Fibroblast of the aortic adventitia (primary cell): ENCODE measurements at regions not wholly inside any gene's neighbourhood (a gene's known extent, or its start where the extent isn't known, plus 50 kb on each side); places are given as distances from the start of the nearest gene placed in this dataset.

Experiments used
- DNase-seq: peaks from one replicate; pipeline ENCODE4 v3.0.0-alpha.2; 2010; ENCODE audit warnings: low read depth
- H3K4me3 ChIP-seq: 2 replicates; pipeline ENCODE4 v1.5.1; 2011; ENCODE audit warnings: low read depth, mild to moderate bottlenecking, control low read depth, low read length, moderate library complexity
- CTCF ChIP-seq: IDR thresholded peaks from 2 replicates; pipeline ENCODE4 v1.5.1; 2011; ENCODE audit warnings: mild to moderate bottlenecking, low read length, control low read depth, inconsistent platforms; ENCODE audit not compliant: insufficient read depth

DNA sequence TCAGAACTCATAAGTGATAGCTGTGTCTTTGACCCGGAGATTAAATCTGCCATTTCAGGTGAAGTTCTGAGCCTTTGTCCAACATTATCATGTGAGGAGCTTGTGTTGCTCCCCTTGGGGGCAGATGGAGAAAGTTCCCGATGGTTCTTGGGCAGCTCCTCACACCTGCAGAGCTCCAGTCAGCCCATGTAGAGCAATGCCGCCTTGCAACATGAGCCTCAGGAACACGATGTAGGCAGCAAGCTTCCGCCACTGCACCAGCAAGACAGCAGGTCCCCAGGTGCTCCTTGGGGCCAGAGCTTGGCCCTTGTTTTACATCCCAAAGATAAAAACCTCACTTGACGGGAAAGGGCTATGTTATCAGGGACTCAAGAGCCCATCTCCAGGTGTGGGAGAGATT, 292.7 kb downstream of the IRX1 start:
- H3K4me3 ChIP-seq = no peak overlapping the region
- TF ChIP-seq CTCF = no peak
- no peak for DNase-seq

GRCh38 chr5:3889412-3890142, 293.9 kb downstream of the IRX1 start:
- DNase-seq = no peak
- no peak for TF ChIP-seq CTCF

GRCh38 chr5:3891113-3891512, 295.5 kb downstream of the IRX1 start:
- TF ChIP-seq CTCF = no peak
- DNase-seq = no peak
- no peak overlapping the region for H3K4me3 ChIP-seq

More at GRCh38 chr5:3889412-3890142, 293.9 kb downstream of the IRX1 start:
- no peak overlapping the region for H3K4me3 ChIP-seq

DNA sequence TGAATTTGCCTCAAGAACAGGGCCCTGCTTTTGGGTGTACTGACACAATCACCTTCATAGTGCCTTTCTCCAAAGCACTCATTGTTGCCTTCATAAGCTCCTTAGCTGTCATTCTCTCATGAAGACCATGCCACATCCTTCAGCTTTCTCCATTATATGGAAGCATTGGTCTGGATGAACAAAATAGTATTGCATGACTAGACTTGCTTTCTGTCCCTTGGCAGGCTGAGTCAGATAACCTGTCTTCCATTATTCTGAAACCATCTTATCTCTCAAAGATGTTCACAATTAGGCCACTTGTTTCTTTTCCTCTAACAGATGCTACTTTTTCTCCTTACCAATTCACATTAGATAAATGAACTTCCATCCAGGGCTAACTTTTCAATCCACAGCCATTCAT, 297.9 kb downstream of the IRX1 start:
- DNase-seq = no peak
- no peak overlapping the region for H3K4me3 ChIP-seq
- TF ChIP-seq CTCF = no peak

GRCh38 chr5:3893975-3894374, 298.3 kb downstream of the IRX1 start:
- H3K4me3 ChIP-seq = no peak overlapping the region
- no peak for DNase-seq
- no peak for TF ChIP-seq CTCF

DNA sequence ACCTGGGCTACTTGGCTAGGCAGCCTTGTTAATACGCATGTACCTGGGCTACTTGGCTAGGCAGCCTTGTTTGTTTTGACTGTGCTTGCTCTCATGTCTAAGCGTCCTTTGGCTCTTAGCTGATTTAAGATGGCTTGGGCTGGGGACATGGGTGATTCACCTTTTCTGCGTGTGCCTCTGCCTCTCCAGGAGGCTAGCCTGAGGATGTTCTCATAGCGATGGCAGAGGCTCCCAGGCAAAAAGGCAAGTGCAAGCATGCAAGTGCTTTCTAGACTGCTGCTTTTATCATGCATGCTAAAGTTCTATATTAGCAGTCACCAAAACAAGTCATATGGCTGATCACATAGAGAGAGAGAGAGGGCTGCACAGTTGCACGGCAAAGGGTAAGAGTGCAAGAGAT, 300.5 kb downstream of the IRX1 start:
- TF ChIP-seq CTCF = no peak
- no peak for DNase-seq

GRCh38 chr5:3899093-3899492, 303.5 kb downstream of the IRX1 start:
- TF ChIP-seq CTCF = no peak
- no peak overlapping the region for H3K4me3 ChIP-seq
- DNase-seq = no peak

More for the DNA sequence above, 300.5 kb downstream of the IRX1 start:
- H3K4me3 ChIP-seq = no peak overlapping the region
